C1 segment of cervical spinal cord (tissue), 14 donors: ENCODE measurements at regions not wholly inside any gene's neighbourhood (a gene's known extent, or its start where the extent isn't known, plus 50 kb on each side); places are given as distances from the start of the nearest gene placed in this dataset.

Source experiments
- DNase-seq, 14 donors: peaks; one replicate each; lab custom pipeline; 2025; lab: John Stamatoyannopoulos, UW

- DNase-seq, result no peak
Observed at GRCh38 chr14:58947814-58948445, 240.5 kb upstream of the DAAM1 start.

DNA sequence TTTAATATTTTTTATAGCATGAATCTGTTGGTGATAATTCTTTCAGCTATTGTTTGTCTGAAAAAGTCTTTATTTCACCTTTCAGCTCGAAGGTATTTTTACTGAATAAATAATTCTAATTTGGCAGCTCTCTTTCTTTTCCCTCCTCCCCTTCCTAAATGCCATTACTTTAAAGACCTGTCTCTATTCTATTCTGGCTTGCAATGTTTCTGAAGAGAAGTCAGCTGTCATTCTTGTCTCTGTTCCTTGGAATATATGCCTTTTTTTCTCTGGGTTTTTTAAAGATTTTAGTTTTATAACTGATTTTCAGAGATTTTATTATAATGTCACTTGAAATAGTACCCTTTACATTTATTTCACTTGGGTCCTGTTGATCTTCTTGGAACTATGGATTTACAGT lies 237.9 kb upstream of the DAAM1 start:
- DNase-seq, result no peak

- no peak for DNase-seq
Observed at GRCh38 chr14:58951143-58951542, 237.3 kb upstream of the DAAM1 start.

GRCh38 chr14:58954052-58954451 lies 234.4 kb upstream of the DAAM1 start:
- no peak for DNase-seq

DNA sequence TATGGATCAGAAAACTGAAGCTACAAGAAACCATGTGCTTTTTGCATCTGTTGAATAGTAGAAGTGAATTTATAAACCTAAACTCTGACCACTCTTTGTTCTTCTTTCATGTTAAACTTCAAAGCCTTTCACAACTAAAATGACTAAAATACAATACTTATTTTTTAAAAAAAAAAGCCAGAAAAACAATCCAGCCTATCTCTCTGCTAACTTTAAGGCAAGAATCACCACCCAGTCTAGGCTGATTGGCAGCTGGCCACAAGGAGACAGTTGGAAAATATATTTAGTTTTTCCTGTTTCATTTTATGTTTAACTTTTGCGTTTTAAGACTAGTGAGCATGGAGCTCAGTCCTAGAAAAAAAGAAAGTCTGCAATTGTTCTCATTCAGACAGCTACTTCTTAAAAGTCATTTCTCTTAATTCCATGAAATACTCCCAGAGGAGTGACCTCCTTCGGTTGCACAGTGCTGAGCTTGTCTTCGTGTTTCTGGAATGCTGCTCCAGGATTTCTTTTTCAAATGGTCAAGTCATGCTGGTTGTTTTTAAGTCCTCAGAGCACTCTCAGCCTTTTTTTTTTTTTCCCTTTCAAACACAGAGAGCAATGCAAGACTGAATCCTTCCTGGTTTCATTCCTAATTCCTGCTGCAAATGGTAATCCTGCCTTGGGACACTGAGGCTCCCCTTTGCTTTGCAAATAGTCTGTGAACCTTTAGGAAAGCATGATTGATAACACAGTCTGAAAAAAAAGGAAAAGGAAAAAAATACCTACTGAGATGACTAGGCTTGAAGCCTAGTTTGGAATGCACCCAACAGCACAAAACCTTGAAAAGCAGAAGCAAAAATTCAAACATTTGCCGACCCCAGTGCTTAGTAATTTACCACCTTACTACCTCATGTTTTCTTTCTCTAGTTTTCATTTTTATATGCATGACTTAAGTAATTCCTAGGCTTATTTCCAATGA lies 233.3 kb upstream of the DAAM1 start:
- DNase-seq, result no peak

- no peak for DNase-seq
Observed at GRCh38 chr14:58961045-58961731, 227.3 kb upstream of the DAAM1 start.

GRCh38 chr14:58963873-58964597 lies 224.4 kb upstream of the DAAM1 start:
- no peak for DNase-seq

- DNase-seq, result no peak
Observed at GRCh38 chr14:58964598-58964928, 223.9 kb upstream of the DAAM1 start.

GRCh38 chr14:58965601-58966000 lies 222.9 kb upstream of the DAAM1 start:
- no peak for DNase-seq

DNA sequence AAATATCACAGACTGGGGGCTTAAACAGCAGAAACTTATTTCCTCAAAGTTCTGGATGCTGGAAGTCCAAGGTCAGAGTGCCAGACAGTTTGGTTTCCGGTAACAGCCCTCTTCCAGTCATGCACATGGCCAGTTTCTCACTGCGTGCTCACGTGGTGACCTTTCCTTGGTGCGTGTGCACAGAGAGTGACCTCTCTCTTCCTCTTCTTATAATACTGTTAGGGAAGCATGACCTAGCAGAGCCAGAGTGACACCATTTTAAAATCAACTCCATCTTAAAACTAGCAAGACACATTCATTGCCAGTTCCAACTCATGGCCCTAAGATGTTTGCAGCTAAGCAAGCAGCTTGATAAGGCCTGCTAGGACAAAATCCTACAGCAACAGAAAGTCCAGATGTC lies 221.5 kb upstream of the DAAM1 start:
- no peak for DNase-seq

DNA sequence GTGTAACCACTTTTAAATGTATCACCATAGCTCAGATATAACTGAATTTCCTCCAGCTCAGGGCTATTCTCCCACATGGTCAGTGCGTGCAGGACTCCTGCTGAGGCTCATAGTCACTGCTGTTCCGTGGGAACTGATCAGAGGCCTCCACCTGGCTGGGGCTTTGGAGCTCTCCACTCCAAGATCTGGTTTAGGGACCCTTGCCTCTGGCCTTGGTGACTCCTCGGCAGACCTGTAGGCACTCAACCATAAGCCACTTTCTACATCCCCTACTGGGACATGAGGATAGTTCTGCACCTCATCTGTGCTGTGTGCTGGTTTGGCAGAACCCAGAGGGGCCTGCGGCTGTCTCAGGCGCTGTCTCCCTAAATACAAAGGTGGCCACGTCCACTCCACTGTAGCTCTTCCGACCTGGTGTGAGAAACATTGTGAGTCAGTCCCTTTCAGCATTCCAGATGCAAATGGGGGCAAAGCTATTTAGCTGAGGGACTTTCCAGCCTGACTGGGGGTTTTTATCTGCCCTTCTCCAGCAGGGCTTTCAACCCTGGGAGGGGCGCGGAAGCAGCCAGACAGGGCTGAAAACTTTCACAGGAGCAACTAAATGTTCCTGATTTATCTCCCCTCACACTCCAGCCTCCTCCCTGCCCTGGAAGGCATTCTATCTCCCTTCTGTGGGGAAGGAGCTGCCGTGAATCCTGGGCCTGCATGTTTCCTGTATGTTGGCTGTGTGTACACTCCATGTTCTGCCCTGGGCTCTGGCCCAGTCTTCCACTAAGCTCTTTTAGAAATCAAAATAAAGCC lies 218.3 kb upstream of the DAAM1 start:
- DNase-seq, result no peak

DNA sequence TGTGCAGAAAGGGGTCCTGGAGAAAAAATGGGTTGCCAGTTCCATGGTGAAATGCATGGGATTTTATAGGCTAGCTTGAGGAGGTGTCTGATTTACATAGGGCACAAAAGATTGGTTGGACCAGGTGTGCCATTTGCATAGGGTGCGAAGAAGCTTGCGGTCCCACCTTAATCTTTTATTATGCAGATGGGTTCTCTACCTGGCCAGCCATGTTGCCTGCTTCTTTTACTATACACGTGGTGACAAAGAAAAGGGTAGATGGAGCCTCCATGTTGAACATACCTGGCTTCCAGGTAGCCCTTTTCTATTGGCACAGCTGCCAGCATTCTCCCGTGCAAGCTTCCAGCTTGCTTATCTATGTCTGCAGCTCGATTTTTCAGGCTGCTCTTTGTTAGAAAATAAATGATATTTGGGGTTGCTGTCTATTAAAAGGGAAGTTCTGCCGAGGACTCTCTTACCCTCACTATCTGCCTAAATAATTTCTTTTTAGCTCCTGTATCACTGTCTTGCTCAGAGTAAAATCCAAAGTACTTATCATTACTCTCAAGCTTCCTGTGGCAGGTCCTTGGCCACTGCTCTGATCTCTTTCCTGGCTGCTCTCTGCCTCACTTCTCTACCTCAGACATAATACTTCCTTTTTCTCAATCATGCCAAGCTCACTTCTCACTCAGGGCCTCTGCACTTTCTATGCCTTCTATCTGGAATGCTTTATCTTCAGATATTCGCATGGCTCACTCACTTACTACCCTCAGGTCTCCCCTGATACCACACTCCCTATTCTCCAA lies 216.0 kb upstream of the DAAM1 start:
- no peak for DNase-seq

DNA sequence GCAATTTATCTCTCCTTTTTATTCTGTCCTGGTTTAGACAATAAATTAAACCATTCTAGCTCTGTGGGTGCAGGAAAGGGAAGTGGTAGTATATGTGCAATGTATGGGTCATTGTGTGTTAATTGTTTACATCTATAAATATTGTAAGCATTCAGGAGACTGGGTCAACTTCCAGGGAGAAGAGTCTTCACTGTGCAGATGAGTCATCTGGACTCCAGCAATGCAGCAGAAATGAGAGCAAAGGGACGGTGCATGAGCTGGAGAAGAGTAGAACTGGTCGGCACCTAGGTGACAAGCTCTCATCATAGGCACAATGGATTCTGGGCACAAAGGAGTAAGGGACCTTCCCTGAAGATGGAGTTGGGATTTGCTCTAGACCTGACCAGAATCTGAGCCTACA lies 211.1 kb upstream of the DAAM1 start:
- DNase-seq, result no peak

DNA sequence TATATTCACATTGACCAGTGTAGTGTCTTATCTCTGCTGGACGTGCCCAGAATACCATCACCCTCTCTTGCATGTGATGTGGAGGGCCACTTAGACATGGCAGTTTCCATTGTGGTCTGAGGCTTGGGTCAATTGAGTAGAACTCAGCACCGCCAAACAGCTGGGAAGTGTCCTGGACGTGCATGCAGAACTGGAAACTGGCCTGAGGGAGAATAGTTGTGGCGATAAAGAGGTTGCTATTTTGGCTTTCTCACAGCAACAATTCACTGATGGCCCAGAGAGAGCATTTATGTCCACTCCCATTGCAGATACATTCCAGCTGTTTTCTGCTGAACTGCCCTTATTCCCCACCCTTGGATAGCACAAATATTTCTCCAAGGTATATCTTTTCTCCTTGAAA lies 210.1 kb upstream of the DAAM1 start:
- DNase-seq, result no peak

DNA sequence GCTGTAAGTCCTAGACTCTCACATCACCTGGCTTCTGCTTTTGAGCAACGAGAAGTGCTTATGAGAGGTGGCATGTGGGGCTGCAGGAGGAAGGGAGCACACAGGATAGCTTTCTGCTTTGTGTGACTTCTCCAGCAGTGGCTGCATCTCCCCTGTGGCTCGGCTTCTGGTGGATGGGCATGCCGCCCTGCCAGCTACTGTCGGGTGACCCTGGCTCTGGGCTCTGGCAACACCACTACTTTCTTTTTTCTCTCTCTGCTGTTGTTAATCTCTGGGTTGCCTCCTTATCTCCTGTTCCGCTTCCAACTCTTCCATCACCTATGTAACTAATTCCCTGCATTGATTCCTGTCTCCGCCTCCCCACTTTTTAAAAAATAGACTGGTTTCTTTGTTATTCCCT lies 209.1 kb upstream of the DAAM1 start:
- DNase-seq, result no peak

- no peak for DNase-seq
Observed at GRCh38 chr14:58981840-58982239, 206.6 kb upstream of the DAAM1 start.

GRCh38 chr14:58985786-58986185 lies 202.7 kb upstream of the DAAM1 start:
- DNase-seq, result no peak

DNA sequence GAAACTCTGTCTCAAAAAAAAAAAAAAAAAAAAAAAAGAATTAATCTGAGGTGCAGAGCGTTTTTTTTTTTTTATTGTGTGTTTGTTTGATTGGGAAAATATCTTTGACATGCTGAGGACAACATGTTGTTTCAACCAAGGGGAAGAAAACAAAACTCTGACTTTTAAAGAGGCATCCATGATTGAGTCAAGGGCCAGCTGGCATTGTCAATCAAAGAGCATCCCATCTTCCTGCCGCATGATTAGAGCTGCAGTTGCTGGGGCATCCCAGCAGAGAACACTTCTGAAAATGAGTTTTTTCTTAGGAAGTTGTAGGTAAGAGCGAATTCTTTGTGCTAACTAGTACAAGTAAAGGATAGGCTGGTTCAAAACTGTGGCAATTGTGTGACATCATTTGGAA lies 200.9 kb upstream of the DAAM1 start:
- DNase-seq, result no peak

DNA sequence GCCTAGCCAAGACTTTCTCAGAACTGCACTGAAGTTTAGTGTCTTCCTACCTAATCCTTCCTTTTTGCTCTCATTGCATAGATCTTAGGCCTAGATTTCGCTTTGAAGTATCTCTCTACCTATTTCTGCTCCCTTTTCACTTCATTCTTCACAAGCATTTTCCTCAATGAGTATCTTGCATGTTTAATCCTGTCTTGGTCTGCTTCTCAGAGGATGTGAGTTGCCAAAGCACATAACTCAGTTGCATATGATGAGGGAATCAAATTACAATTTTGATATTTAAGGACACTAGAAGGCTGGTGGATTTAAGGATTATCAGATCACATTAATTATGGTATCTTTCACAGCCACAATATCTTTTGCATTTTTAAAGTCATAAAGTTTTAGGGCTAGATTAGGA lies 195.5 kb upstream of the DAAM1 start:
- no peak for DNase-seq

DNA sequence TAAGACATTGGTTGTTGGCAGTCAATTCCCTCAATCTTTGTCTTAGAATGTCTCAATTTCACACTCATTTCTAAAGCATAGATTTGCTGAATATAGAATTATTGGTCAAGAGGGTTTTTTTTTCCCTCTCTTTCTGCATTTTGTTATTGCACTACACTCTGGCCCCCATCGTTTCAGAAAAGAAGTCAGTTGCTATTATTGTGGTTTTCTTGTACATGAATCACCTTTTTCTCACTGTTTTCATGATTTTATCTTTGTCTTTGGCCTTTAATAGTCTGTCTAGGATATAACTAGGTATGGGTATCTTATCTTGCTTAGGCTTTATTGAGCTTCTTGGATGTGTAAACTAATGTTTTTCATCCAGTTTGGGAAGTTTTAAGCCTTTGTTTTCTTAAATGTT lies 194.3 kb upstream of the DAAM1 start:
- no peak for DNase-seq
